HEK293 (cell line): ENCODE measurements at regions not wholly inside any gene's neighbourhood (a gene's known extent, or its start where the extent isn't known, plus 50 kb on each side); places are given as distances from the start of the nearest gene placed in this dataset.

Experiments
- CTCF ChIA-PET: fragments of 350-600 bp; formaldehyde crosslinking; extraction: SDS; loops from one replicate; lab custom pipeline; 2021; ENCODE audit warnings: antibody characterized with exemption; lab: Yijun Ruan, JAX
- POLR2A ChIA-PET: fragments of 300-600 bp; formaldehyde crosslinking; extraction: SDS; loops from one replicate; lab custom pipeline; 2020; ENCODE audit warnings: antibody characterized with exemption, inconsistent platforms; lab: Yijun Ruan, JAX
- H3K27ac ChIP-seq: fragments of 200-500 bp; sonication (Bioruptor generic); 2 replicates; pipeline ENCODE4 v1.5.1; 2014; ENCODE audit warnings: low read depth, low read length, control low read depth, inconsistent platforms; ENCODE audit errors: extremely low read depth
- H3K36me3 ChIP-seq, 2 experiments: fragments of 200-500 bp in 1 of 2; sonication (Bioruptor generic) in 1 of 2; 1 replicate in 1 of 2; 2 replicates in 1 of 2; pipeline ENCODE4 v1.5.1; 2014 to 2017; ENCODE audit warnings: inconsistent platforms in 2 of 2, low read length in 2 of 2; ENCODE audit not compliant: control insufficient read depth in 2 of 2, insufficient read depth in 1 of 2
- H3K4me1 ChIP-seq: fragments of 200-500 bp; sonication (Bioruptor generic); 2 replicates; pipeline ENCODE4 v1.5.1; 2014; ENCODE audit warnings: mild to moderate bottlenecking, low read length, inconsistent platforms; ENCODE audit not compliant: control insufficient read depth, insufficient read depth
- H3K4me3 ChIP-seq: 2 replicates; pipeline ENCODE4 v1.5.1; 2011; ENCODE audit warnings: low read depth, mild to moderate bottlenecking, control low read depth, low read length, moderate library complexity
- H3K9me3 ChIP-seq: fragments of 200-500 bp; sonication (Bioruptor generic); 2 replicates; pipeline ENCODE4 v1.5.1; 2014; ENCODE audit warnings: low read depth, low read length, inconsistent platforms; ENCODE audit not compliant: control insufficient read depth, insufficient read depth
- AEBP2 ChIP-seq: fragments of 450-650 bp; formaldehyde crosslinking; IDR thresholded peaks from 2 replicates; pipeline ENCODE4 v1.5.1; 2016; ENCODE audit warnings: missing biosample characterization, missing genetic modification characterization, borderline replicate concordance
- IKZF3 ChIP-seq: fragments of 450-650 bp; IDR thresholded peaks from 2 replicates; pipeline ENCODE4 v1.5.0; 2018; ENCODE audit warnings: missing biosample characterization, mild to moderate bottlenecking, missing genetic modification characterization, moderate library complexity
- KLF8 ChIP-seq: fragments of 450-650 bp; formaldehyde crosslinking; IDR thresholded peaks from 2 replicates; pipeline ENCODE4 v1.5.1; 2016; ENCODE audit warnings: missing biosample characterization, missing genetic modification characterization
- MZF1 ChIP-seq: fragments of 450-650 bp; formaldehyde crosslinking; IDR thresholded peaks from 2 replicates; pipeline ENCODE4 v1.5.1; 2017; ENCODE audit warnings: missing biosample characterization, missing genetic modification characterization, borderline replicate concordance
- TCF7L2 ChIP-seq: IDR thresholded peaks from 2 replicates; pipeline ENCODE4 v1.6.1; 2011; ENCODE audit warnings: low read depth, mild to moderate bottlenecking, inconsistent platforms, low read length, moderate library complexity, borderline replicate concordance
- YY2 ChIP-seq: fragments of 450-650 bp; formaldehyde crosslinking; IDR thresholded peaks from 2 replicates; pipeline ENCODE4 v1.5.1; 2016; ENCODE audit warnings: missing biosample characterization, missing genetic modification characterization
- ZNF26 ChIP-seq: fragments of 450-650 bp; formaldehyde crosslinking; IDR thresholded peaks from 2 replicates; pipeline ENCODE4 v1.5.1; 2016; ENCODE audit warnings: missing biosample characterization, missing genetic modification characterization
- ZNF354C ChIP-seq: fragments of 450-650 bp; formaldehyde crosslinking; IDR thresholded peaks from 2 replicates; pipeline ENCODE4 v1.5.1; 2016; ENCODE audit warnings: missing biosample characterization, missing genetic modification characterization, low read depth, borderline replicate concordance
- ZNF362 ChIP-seq: fragments of 450-650 bp; formaldehyde crosslinking; IDR thresholded peaks from 2 replicates; pipeline ENCODE4 v1.5.1; 2016; ENCODE audit warnings: missing biosample characterization, missing genetic modification characterization
- ZNF555 ChIP-seq: fragments of 450-650 bp; formaldehyde crosslinking; conservative IDR thresholded peaks from 2 replicates; pipeline ENCODE4 v1.5.1; 2017; ENCODE audit warnings: missing biosample characterization, mild to moderate bottlenecking, missing genetic modification characterization, inconsistent platforms
- ZNF558 ChIP-seq: fragments of 450-650 bp; formaldehyde crosslinking; IDR thresholded peaks from 2 replicates; pipeline ENCODE4 v1.5.1; 2016; ENCODE audit warnings: missing biosample characterization, missing genetic modification characterization
- ZNF677 ChIP-seq: fragments of 450-650 bp; IDR thresholded peaks from 2 replicates; pipeline ENCODE4 v1.5.0; 2018; ENCODE audit warnings: missing biosample characterization, mild to moderate bottlenecking, missing genetic modification characterization, moderate library complexity

GRCh38 chr5:174790906-174791305 lies 66.5 kb downstream of the MSX2 start (continued):
- TF ChIP-seq ZNF555 (tag by site-specific recombination) (no peak), MZF1 (tag by site-specific recombination) (no peak), IKZF3 (tag by site-specific recombination) (no peak), ZNF26 (tag by site-specific recombination) (no peak), ZNF354C (tag by site-specific recombination) (no peak), YY2 (no peak)

GRCh38 chr5:174789596-174789995 lies 65.2 kb downstream of the MSX2 start:
- Histone ChIP-seq H3K36me3 (no peaks in the 10 kb centered on the region), H3K9me3 (no peaks in the 10 kb centered on the region), H3K27ac (no peak overlapping the region), H3K4me3 (no peak overlapping the region), H3K4me1 (no peaks in the 10 kb centered on the region)
- POLR2A ChIA-PET, result interaction anchor here (0.6 kb wide), 1 partner anchor 375 kb away, joined by 3 read pairs; no protein-coding TSS in a partner anchor
- CTCF ChIA-PET, result interaction anchor here (0.6 kb wide), 3 partner anchors 301 to 473 kb away, joined by 3 to 7 read pairs (median 3); no protein-coding TSS in a partner anchor
- TF ChIP-seq KLF8 (tag by site-specific recombination) (no peak), IKZF3 (tag by site-specific recombination) (no peak), ZNF354C (tag by site-specific recombination) (no peak), ZNF362 (tag by site-specific recombination) (no peak)

GRCh38 chr5:174785120-174785680 lies 60.8 kb downstream of the MSX2 start:
- TF ChIP-seq ZNF677 (tag by site-specific recombination) (peak; percentile 97), ZNF558 (tag by site-specific recombination) (peak; percentile 99), TCF7L2 (no peak), AEBP2 (no peak)
- H3K4me1 ChIP-seq, result no peaks in the 10 kb centered on the region
- no peak overlapping the region for H3K27ac ChIP-seq
- POLR2A ChIA-PET, result no interaction called here
- CTCF ChIA-PET, result interaction anchor here (0.6 kb wide), 1 partner anchor 302 kb away, joined by 3 read pairs; no protein-coding TSS in a partner anchor
- H3K36me3 ChIP-seq, result no peaks in the 10 kb centered on the region
- no peak overlapping the region for H3K4me3 ChIP-seq
- no peaks in the 10 kb centered on the region for H3K9me3 ChIP-seq
